GM15510 (cell line): ENCODE measurements at regions not wholly inside any gene's neighbourhood (a gene's known extent, or its start where the extent isn't known, plus 50 kb on each side); places are given as distances from the start of the nearest gene placed in this dataset.

Experiments used
- POLR2A ChIP-seq: IDR thresholded peaks from 3 replicates; pipeline ENCODE4 v1.6.1; 2011; ENCODE audit warnings: borderline replicate concordance; ENCODE audit not compliant: insufficient read length; ENCODE audit errors: extremely low read depth

- no peak for TF ChIP-seq POLR2A
These were observed 215.4 kb downstream of the SOX9 start for GRCh38 chr17:72336026-72336803.

GRCh38 chr17:72336804-72337070 is 215.9 kb downstream of the SOX9 start:
- TF ChIP-seq POLR2A: no peak

- TF ChIP-seq POLR2A: no peak
These were observed 217.5 kb downstream of the SOX9 start for GRCh38 chr17:72338304-72338703.

- no peak for TF ChIP-seq POLR2A
These were observed 218.3 kb downstream of the SOX9 start for GRCh38 chr17:72338847-72339790.

GRCh38 chr17:72340836-72341235 is 220.0 kb downstream of the SOX9 start:
- no peak for TF ChIP-seq POLR2A

- TF ChIP-seq POLR2A: no peak
These were observed 221.2 kb downstream of the SOX9 start for GRCh38 chr17:72342061-72342460.

GRCh38 chr17:72342627-72343527 is 222.1 kb downstream of the SOX9 start:
- no peak for TF ChIP-seq POLR2A

GRCh38 chr17:72343911-72344310 is 223.1 kb downstream of the SOX9 start:
- no peak for TF ChIP-seq POLR2A

GRCh38 chr17:72344613-72345012 is 223.8 kb downstream of the SOX9 start:
- TF ChIP-seq POLR2A: no peak

- no peak for TF ChIP-seq POLR2A
These were observed 224.3 kb downstream of the SOX9 start for GRCh38 chr17:72345088-72345487.

GRCh38 chr17:72345536-72345935 is 224.7 kb downstream of the SOX9 start:
- no peak for TF ChIP-seq POLR2A

GRCh38 chr17:72346306-72346705 is 225.5 kb downstream of the SOX9 start:
- TF ChIP-seq POLR2A: no peak

GRCh38 chr17:72349011-72349410 is 228.2 kb downstream of the SOX9 start:
- TF ChIP-seq POLR2A: no peak

GRCh38 chr17:72349491-72349995 is 228.7 kb downstream of the SOX9 start:
- TF ChIP-seq POLR2A: no peak

GRCh38 chr17:72350073-72350472 is 229.3 kb downstream of the SOX9 start:
- TF ChIP-seq POLR2A: no peak
